C4-2B (cell line): ENCODE measurements at regions not wholly inside any gene's neighbourhood (a gene's known extent, or its start where the extent isn't known, plus 50 kb on each side); places are given as distances from the start of the nearest gene placed in this dataset.

Experiments used
- CTCF ChIP-seq: fragments of 450-650 bp; conservative IDR thresholded peaks from 2 replicates; pipeline ENCODE4 v1.5.1; 2017; ENCODE audit warnings: mild to moderate bottlenecking
- ZFX ChIP-seq: fragments of 450-650 bp; IDR thresholded peaks from 2 replicates; pipeline ENCODE4 v1.6.1; 2017

DNA sequence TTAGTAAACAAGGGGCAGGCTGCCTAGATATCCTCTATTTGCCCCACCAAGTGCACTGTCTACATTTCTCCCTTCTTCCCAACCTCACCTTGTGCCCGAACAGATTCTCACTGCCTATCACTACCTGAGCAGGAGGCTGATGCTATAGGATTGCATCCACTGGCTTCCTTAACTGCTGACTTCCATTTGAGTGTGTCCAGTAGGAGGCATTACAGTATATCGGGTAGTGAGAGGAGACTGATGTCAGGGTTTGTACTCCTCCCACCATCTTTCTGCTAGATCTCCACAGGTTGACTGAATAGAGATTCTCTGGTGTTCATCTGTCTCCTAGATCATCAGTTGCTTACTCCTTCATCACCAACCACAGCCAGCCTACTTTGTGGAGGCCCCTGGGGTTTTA lies 796.3 kb downstream of the LRRIQ3 start:
- TF ChIP-seq CTCF (peak; percentile 18), ZFX (no peak)
